GM23338 (cell line): ENCODE measurements at regions not wholly inside any gene's neighbourhood (a gene's known extent, or its start where the extent isn't known, plus 50 kb on each side); places are given as distances from the start of the nearest gene placed in this dataset.

Source experiments
- ATAC-seq: fragments of 200-7000 bp; cut with Tn5 transposase; 3 replicates; pipeline ENCODE4 v1.9.1; 2020
- DNase-seq: peaks from one replicate; pipeline ENCODE4 v3.0.0-alpha.2; 2015; ENCODE audit warnings: low spot score
- H2AFZ ChIP-seq: fragments of 200-600 bp; sonication (generic); 2 replicates; pipeline ENCODE4 v1.8.0; 2016; ENCODE audit warnings: antibody characterized with exemption, mild to moderate bottlenecking, moderate library complexity
- H3F3A ChIP-seq: fragments of 200-600 bp; sonication (generic); replicated peaks from 2 replicates; pipeline ENCODE4 v1.8.0; 2017; ENCODE audit warnings: antibody characterized with exemption, mixed run types, low read depth
- H3K27ac ChIP-seq: fragments of 200-600 bp; sonication (generic); 2 replicates; pipeline ENCODE4 v1.6.1; 2016; ENCODE audit warnings: low read depth
- H3K27me3 ChIP-seq: fragments of 200-600 bp; sonication (generic); 2 replicates; pipeline ENCODE4 v1.8.0; 2016; ENCODE audit warnings: mild to moderate bottlenecking, mixed run types, moderate library complexity; ENCODE audit not compliant: insufficient read depth
- H3K36me3 ChIP-seq: fragments of 200-600 bp; sonication (generic); 2 replicates; pipeline ENCODE4 v1.8.0; 2016; ENCODE audit warnings: mild to moderate bottlenecking; ENCODE audit not compliant: insufficient read depth
- H3K4me1 ChIP-seq: fragments of 200-600 bp; sonication (generic); 2 replicates; pipeline ENCODE4 v1.8.0; 2016; ENCODE audit warnings: mild to moderate bottlenecking, moderate library complexity; ENCODE audit not compliant: insufficient read depth
- H3K4me2 ChIP-seq: fragments of 200-600 bp; sonication (generic); 2 replicates; pipeline ENCODE4 v1.7.1; 2017; ENCODE audit warnings: mixed run types
- H3K4me3 ChIP-seq: fragments of 200-600 bp; sonication (generic); 2 replicates; pipeline ENCODE4 v1.6.1; 2016; ENCODE audit warnings: mixed run types
- H3K79me2 ChIP-seq: fragments of 200-600 bp; sonication (generic); replicated peaks from 2 replicates; pipeline ENCODE4 v1.8.0; 2017; ENCODE audit warnings: mild to moderate bottlenecking; ENCODE audit not compliant: insufficient read depth
- H3K9me2 ChIP-seq: fragments of 200-600 bp; sonication (generic); 2 replicates; pipeline ENCODE4 v1.8.0; 2017; ENCODE audit not compliant: insufficient read depth
- H4K20me1 ChIP-seq: fragments of 200-600 bp; sonication (generic); replicated peaks from 2 replicates; pipeline ENCODE4 v1.8.0; 2017; ENCODE audit warnings: mild to moderate bottlenecking; ENCODE audit not compliant: insufficient read depth
- H3K27ac Mint-ChIP-seq: 2 replicates; pipeline ENCODE4 v1.8.0; 2020; ENCODE audit warnings: inconsistent platforms, mild to moderate bottlenecking, moderate library complexity, mixed read lengths
- H3K27me3 Mint-ChIP-seq: 3 replicates; pipeline ENCODE4 v1.8.0; 2022; ENCODE audit warnings: low read depth, mild to moderate bottlenecking, moderate library complexity, mixed read lengths, inconsistent platforms; ENCODE audit not compliant: insufficient read depth, poor library complexity
- H3K36me3 Mint-ChIP-seq: 3 replicates; pipeline ENCODE4 v1.8.0; 2021; ENCODE audit warnings: low read depth, mild to moderate bottlenecking, inconsistent platforms, moderate library complexity, mixed read lengths
- H3K4me1 Mint-ChIP-seq: 3 replicates; pipeline ENCODE4 v1.8.0; 2020; ENCODE audit warnings: mild to moderate bottlenecking, inconsistent platforms, mixed read lengths
- H3K4me3 Mint-ChIP-seq: 3 replicates; pipeline ENCODE4 v1.8.0; 2021; ENCODE audit warnings: moderate library complexity, mild to moderate bottlenecking, inconsistent platforms, mixed read lengths
- H3K9me3 Mint-ChIP-seq: 3 replicates; pipeline ENCODE4 v1.8.0; 2020; ENCODE audit warnings: moderate library complexity, mild to moderate bottlenecking, inconsistent platforms, mixed read lengths
- CREB1 ChIP-seq: fragments of 250-450 bp; sonication (Bioruptor Pico); IDR thresholded peaks from 2 replicates; pipeline ENCODE4 v1.5.0; 2020; ENCODE audit warnings: low read depth, mild to moderate bottlenecking, moderate library complexity
- EZH2phosphoT487 ChIP-seq: fragments of 200-600 bp; sonication (generic); IDR thresholded peaks from one replicate; pipeline ENCODE4 v1.8.1; 2018; ENCODE audit warnings: antibody characterized with exemption; ENCODE audit not compliant: unreplicated experiment
- JUNB ChIP-seq: IDR thresholded peaks from one replicate; pipeline ENCODE4 v1.6.1; 2016; ENCODE audit warnings: antibody characterized with exemption; ENCODE audit not compliant: unreplicated experiment
- NANOG ChIP-seq: IDR thresholded peaks from 2 replicates; pipeline ENCODE4 v1.6.1; 2016; ENCODE audit warnings: antibody characterized with exemption, borderline replicate concordance
- POLR2AphosphoS5 ChIP-seq: IDR thresholded peaks from 2 replicates; pipeline ENCODE4 v1.6.1; 2016; ENCODE audit warnings: antibody characterized with exemption, low read depth
- STAT1 ChIP-seq: IDR thresholded peaks from one replicate; pipeline ENCODE4 v1.6.1; 2016; ENCODE audit warnings: antibody characterized with exemption; ENCODE audit not compliant: unreplicated experiment
- ZNF114 ChIP-seq: fragments of 250-450 bp; sonication (Bioruptor Pico); IDR thresholded peaks from 2 replicates; pipeline ENCODE4 v1.5.0; 2020; ENCODE audit warnings: mild to moderate bottlenecking, moderate library complexity
- ZNF331 ChIP-seq: fragments of 250-450 bp; sonication (Bioruptor Pico); IDR thresholded peaks from 2 replicates; pipeline ENCODE4 v1.5.0; 2020; ENCODE audit warnings: low read depth, mild to moderate bottlenecking, moderate library complexity
- TF ChIP-seq, protein P1 (sequence below): IDR thresholded peaks from one replicate; pipeline ENCODE4 v1.6.1; 2018; ENCODE audit warnings: antibody characterized with exemption; ENCODE audit not compliant: unreplicated experiment
- TF ChIP-seq, protein P2 (sequence below), 2 experiments: fragments of 200-600 bp in 1 of 2; sonication (generic) in 1 of 2; conservative IDR thresholded peaks; 2 replicates each; pipeline versions ENCODE4 v1.5.1 to v1.6.1; 2016 to 2017; ENCODE audit warnings: antibody characterized with exemption in 2 of 2, low read depth in 2 of 2, mild to moderate bottlenecking in 2 of 2, moderate library complexity in 1 of 2
- TF ChIP-seq, protein P3 (sequence below): IDR thresholded peaks from 2 replicates; pipeline ENCODE4 v1.6.1; 2016; ENCODE audit warnings: antibody characterized with exemption

DNA sequence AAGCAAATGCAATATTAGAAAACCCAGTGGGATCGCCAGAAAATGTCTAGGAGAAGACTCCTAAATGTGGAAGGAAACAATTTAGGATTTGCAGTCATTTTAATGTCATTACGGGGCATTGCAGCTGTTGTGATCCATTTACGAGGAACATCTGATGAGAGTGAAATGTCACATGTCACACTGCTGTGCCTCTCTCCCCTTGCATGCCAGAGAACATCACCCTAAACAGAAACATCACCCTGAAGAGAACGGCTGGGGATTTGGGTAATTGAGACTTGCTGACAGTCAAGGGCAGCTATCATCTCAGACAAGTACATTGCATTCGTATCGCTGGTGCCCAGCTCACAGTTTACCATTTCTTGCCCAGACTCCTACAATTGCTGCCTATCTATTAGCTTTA lies 785.7 kb upstream of the POM121L12 start (continued):
- no peak for TF ChIP-seq NANOG
- no peak for TF ChIP-seq CREB1 (CRISPR knock-in tag)
- no peak for TF ChIP-seq POLR2AphosphoS5
- TF ChIP-seq JUNB, result no peak

DNA sequence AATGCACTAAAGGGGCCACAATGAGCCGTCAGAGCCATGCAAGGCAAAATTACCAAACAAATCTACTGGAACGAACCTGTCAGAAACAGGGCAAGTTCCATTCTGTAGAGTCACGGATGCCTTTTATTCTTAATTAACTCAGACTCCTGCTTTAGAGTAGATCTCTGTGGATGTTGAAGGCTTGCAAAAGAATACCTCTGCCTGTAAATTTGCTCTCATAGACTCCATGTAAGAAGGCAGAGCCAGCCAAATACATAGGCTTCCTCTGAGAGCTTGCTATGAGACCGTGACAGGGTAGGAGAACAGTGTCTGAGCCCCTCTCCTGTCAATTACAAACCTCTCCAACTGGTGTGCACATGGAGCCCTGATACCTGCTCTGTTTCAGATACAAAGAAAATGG lies 787.9 kb upstream of the POM121L12 start:
- H3K27me3 Mint-ChIP-seq, result no peaks in the 10 kb centered on the region
- no peak overlapping the region for H3K27ac Mint-ChIP-seq
- H3K4me3 Mint-ChIP-seq, result no peak overlapping the region
- Histone ChIP-seq H3K4me3 (no peak overlapping the region), H3K9me2 (0 out of 2 replicates have a peak, but pooled peaks cover 4% of the 10 kb centered on the region), H2AFZ (peak overlapping the region; percentile 39; the same call in 1 of the 2 replicates), H3K79me2 (no peaks in the 10 kb centered on the region), H4K20me1 (no peaks in the 10 kb centered on the region), H3K4me2 (no peak overlapping the region), H3K4me1 (no peaks in the 10 kb centered on the region), H3F3A (no peaks in the 10 kb centered on the region), H3K36me3 (peaks cover 9% of the 10 kb centered on the region; the same call in 1 of the 2 replicates), H3K27ac (no peak overlapping the region), H3K27me3 (no peaks in the 10 kb centered on the region)
- H3K36me3 Mint-ChIP-seq, result peaks cover 15% of the 10 kb centered on the region
- no peaks in the 10 kb centered on the region for H3K4me1 Mint-ChIP-seq
- no peak for TF ChIP-seq STAT1
- TF ChIP-seq, protein P1, sequence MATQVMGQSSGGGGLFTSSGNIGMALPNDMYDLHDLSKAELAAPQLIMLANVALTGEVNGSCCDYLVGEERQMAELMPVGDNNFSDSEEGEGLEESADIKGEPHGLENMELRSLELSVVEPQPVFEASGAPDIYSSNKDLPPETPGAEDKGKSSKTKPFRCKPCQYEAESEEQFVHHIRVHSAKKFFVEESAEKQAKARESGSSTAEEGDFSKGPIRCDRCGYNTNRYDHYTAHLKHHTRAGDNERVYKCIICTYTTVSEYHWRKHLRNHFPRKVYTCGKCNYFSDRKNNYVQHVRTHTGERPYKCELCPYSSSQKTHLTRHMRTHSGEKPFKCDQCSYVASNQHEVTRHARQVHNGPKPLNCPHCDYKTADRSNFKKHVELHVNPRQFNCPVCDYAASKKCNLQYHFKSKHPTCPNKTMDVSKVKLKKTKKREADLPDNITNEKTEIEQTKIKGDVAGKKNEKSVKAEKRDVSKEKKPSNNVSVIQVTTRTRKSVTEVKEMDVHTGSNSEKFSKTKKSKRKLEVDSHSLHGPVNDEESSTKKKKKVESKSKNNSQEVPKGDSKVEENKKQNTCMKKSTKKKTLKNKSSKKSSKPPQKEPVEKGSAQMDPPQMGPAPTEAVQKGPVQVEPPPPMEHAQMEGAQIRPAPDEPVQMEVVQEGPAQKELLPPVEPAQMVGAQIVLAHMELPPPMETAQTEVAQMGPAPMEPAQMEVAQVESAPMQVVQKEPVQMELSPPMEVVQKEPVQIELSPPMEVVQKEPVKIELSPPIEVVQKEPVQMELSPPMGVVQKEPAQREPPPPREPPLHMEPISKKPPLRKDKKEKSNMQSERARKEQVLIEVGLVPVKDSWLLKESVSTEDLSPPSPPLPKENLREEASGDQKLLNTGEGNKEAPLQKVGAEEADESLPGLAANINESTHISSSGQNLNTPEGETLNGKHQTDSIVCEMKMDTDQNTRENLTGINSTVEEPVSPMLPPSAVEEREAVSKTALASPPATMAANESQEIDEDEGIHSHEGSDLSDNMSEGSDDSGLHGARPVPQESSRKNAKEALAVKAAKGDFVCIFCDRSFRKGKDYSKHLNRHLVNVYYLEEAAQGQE, result no peak
- no peak for TF ChIP-seq NANOG
- no peak for TF ChIP-seq ZNF114 (CRISPR knock-in tag)
- TF ChIP-seq ZNF331 (CRISPR knock-in tag), result no peak
- H3K9me3 Mint-ChIP-seq, result peaks cover 19% of the 10 kb centered on the region
- no peak for ATAC-seq
- no peak for DNase-seq

DNA sequence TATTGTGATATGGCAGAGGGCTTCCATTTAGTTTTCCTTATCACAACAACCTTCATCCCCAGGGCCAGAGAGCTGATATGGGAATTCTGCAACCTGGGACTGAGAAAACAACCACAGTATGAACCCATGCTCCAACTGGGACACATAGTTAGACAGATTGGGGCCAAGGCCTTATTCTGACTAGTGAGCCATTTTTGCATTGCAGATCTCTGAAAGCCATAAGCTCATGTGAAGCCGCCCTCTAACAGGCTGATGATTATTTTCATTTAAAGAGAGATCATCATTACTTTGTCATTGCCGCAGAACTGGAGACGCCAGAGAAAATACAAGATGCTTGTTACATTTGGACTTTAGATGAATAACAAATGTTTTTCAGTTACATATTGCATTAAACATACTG lies 791.7 kb upstream of the POM121L12 start:
- Mint-ChIP-seq H3K4me3 (no peak overlapping the region), H3K27ac (no peak overlapping the region), H3K27me3 (no peaks in the 10 kb centered on the region), H3K9me3 (peaks cover 19% of the 10 kb centered on the region), H3K4me1 (no peaks in the 10 kb centered on the region), H3K36me3 (peaks cover 15% of the 10 kb centered on the region)
- peaks cover 9% of the 10 kb centered on the region; the same call in 1 of the 2 replicates for H3K36me3 ChIP-seq
- H3K27ac ChIP-seq, result no peak overlapping the region
- no peaks in the 10 kb centered on the region for H4K20me1 ChIP-seq
- H3K4me1 ChIP-seq, result no peaks in the 10 kb centered on the region
- DNase-seq, result no peak
- peaks cover 8% of the 10 kb centered on the region; the same call in 1 of the 2 replicates for H3K9me2 ChIP-seq
- no peaks in the 10 kb centered on the region for H3F3A ChIP-seq
- H3K4me3 ChIP-seq, result no peak overlapping the region
- ATAC-seq, result no peak
- no peaks in the 10 kb centered on the region for H3K79me2 ChIP-seq
- H2AFZ ChIP-seq, result no peak overlapping the region
- H3K27me3 ChIP-seq, result no peaks in the 10 kb centered on the region
- H3K4me2 ChIP-seq, result no peak overlapping the region
- TF ChIP-seq, protein P2, sequence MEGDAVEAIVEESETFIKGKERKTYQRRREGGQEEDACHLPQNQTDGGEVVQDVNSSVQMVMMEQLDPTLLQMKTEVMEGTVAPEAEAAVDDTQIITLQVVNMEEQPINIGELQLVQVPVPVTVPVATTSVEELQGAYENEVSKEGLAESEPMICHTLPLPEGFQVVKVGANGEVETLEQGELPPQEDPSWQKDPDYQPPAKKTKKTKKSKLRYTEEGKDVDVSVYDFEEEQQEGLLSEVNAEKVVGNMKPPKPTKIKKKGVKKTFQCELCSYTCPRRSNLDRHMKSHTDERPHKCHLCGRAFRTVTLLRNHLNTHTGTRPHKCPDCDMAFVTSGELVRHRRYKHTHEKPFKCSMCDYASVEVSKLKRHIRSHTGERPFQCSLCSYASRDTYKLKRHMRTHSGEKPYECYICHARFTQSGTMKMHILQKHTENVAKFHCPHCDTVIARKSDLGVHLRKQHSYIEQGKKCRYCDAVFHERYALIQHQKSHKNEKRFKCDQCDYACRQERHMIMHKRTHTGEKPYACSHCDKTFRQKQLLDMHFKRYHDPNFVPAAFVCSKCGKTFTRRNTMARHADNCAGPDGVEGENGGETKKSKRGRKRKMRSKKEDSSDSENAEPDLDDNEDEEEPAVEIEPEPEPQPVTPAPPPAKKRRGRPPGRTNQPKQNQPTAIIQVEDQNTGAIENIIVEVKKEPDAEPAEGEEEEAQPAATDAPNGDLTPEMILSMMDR (conservative IDR thresholded peaks at IDR 0.05; ENCODE audit: low read depth in 2 of 2), result no peak
- TF ChIP-seq, protein P3, sequence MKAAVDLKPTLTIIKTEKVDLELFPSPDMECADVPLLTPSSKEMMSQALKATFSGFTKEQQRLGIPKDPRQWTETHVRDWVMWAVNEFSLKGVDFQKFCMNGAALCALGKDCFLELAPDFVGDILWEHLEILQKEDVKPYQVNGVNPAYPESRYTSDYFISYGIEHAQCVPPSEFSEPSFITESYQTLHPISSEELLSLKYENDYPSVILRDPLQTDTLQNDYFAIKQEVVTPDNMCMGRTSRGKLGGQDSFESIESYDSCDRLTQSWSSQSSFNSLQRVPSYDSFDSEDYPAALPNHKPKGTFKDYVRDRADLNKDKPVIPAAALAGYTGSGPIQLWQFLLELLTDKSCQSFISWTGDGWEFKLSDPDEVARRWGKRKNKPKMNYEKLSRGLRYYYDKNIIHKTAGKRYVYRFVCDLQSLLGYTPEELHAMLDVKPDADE, result no peak
- no peak for TF ChIP-seq EZH2phosphoT487
